ENCODE measurements at regions not wholly inside any gene's neighbourhood (a gene's known extent, or its start where the extent isn't known, plus 50 kb on each side); places are given as distances from the start of the nearest gene placed in this dataset.

- no peak overlapping the region for H3K4me3 ChIP-seq (ENCODE audit: low read length)
- intact Hi-C loops (cut with DNase I): no loop called here
- no peaks in the 10 kb centered on the region for H3K27me3 ChIP-seq (ENCODE audit: control insufficient read depth, insufficient read depth)
- H3K4me1 ChIP-seq (ENCODE audit: control insufficient read depth, insufficient read depth, low read length): no peaks in the 10 kb centered on the region
- DNase-seq (no peak), ATAC-seq (no peak)
- no peak overlapping the region for H3K27ac ChIP-seq (ENCODE audit: low read length)
- no peaks in the 10 kb centered on the region for H3K9me3 ChIP-seq (ENCODE audit: control insufficient read depth, low read length)
Observed at GRCh38 chr18:71665131-71665530, 879.0 kb downstream of the CBLN2 start.

DNA sequence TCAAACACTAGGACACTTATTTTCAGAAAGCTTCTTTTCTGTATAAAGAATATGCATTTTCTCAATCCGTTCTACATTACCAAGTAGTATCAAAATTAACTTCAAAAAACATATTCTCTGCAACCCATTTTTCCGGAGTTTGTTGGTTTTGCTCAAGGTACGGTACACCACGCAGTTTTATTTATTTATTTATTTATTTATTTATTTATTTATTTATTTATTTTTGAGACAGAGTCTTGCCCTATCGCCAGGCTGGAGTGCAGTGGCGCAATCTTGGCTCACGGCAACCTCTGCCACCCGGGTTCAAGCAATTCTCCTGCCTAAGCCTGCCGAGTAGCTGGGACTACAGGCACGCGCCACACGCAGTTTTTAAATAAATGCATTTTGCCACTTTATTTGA, 900.3 kb downstream of the CBLN2 start:
- no peak for ATAC-seq
- H3K27me3 ChIP-seq (ENCODE audit: control insufficient read depth, insufficient read depth): no peaks in the 10 kb centered on the region
- 92% methylated on average over 12 of the region's 12 CpGs for WGBS
- intact Hi-C loops (cut with DNase I): no loop called here
- H3K9me3 ChIP-seq (ENCODE audit: control insufficient read depth, low read length): no peaks in the 10 kb centered on the region
- DNase-seq: no peak
- no peak overlapping the region for H3K27ac ChIP-seq (ENCODE audit: low read length)
- H3K4me1 ChIP-seq (ENCODE audit: control insufficient read depth, insufficient read depth, low read length): no peaks in the 10 kb centered on the region
- no peak overlapping the region for H3K4me3 ChIP-seq (ENCODE audit: low read length)

- no peaks in the 10 kb centered on the region for H3K4me1 ChIP-seq (ENCODE audit: control insufficient read depth, insufficient read depth, low read length)
Observed at GRCh38 chr18:71630696-71631095, 913.4 kb downstream of the CBLN2 start.

DNA sequence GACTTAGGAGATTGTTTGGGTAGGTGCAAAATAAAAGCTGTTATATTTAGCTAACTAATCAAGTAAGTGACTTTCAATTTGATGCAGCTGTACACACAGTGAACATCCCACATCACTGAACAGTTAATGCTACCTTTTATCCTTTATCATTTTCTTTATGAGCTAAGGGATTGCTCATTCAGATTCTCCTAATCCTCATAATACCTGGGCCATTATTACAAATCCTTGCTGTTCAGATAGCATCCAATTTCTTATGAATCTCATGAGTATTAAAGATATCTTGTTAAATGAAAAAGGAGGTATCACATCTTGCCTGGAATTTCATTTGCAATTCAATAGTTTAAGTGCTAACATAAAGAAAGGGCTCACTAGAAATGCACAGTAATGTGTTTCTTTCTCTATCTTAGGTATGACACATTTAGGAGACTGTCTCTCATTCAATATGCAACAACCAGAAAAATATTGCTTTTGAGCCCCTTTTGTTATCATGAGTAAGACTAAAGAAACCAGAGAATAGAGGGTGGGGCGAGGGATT, 918.5 kb downstream of the CBLN2 start:
- no peak overlapping the region for H3K4me3 ChIP-seq (ENCODE audit: low read length)
- no peaks in the 10 kb centered on the region for H3K9me3 ChIP-seq (ENCODE audit: control insufficient read depth, low read length)
- no peaks in the 10 kb centered on the region for H3K4me1 ChIP-seq (ENCODE audit: control insufficient read depth, insufficient read depth, low read length)
- intact Hi-C loops (cut with DNase I): no loop called here
- ATAC-seq (no peak), DNase-seq (no peak)
- WGBS: 92% methylated on average over 1 of the region's 1 CpG
- H3K27ac ChIP-seq (ENCODE audit: low read length): no peak overlapping the region
- H3K27me3 ChIP-seq (ENCODE audit: control insufficient read depth, insufficient read depth): no peaks in the 10 kb centered on the region

More at GRCh38 chr18:71630696-71631095, 913.4 kb downstream of the CBLN2 start:
- no peak for ATAC-seq
- Histone ChIP-seq H3K27ac (ENCODE audit: low read length) (no peak overlapping the region), H3K9me3 (ENCODE audit: control insufficient read depth, low read length) (no peaks in the 10 kb centered on the region), H3K4me3 (ENCODE audit: low read length) (no peak overlapping the region), H3K27me3 (ENCODE audit: control insufficient read depth, insufficient read depth) (no peaks in the 10 kb centered on the region)
- intact Hi-C loops (cut with DNase I): no loop called here
- DNase-seq: no peak
- WGBS: 70% methylated on average over 3 of the region's 3 CpGs

- 22% methylated on average over 1 of the region's 1 CpG for WGBS
- Histone ChIP-seq H3K9me3 (ENCODE audit: control insufficient read depth, low read length) (no peaks in the 10 kb centered on the region), H3K4me3 (ENCODE audit: low read length) (no peak overlapping the region), H3K27me3 (ENCODE audit: control insufficient read depth, insufficient read depth) (no peaks in the 10 kb centered on the region), H3K4me1 (ENCODE audit: control insufficient read depth, insufficient read depth, low read length) (no peaks in the 10 kb centered on the region), H3K27ac (ENCODE audit: low read length) (no peak overlapping the region)
- DNase-seq (no peak), ATAC-seq (no peak)
- intact Hi-C loops (cut with DNase I): no loop called here
Observed at GRCh38 chr18:71598374-71598773, 945.8 kb downstream of the CBLN2 start.

DNA sequence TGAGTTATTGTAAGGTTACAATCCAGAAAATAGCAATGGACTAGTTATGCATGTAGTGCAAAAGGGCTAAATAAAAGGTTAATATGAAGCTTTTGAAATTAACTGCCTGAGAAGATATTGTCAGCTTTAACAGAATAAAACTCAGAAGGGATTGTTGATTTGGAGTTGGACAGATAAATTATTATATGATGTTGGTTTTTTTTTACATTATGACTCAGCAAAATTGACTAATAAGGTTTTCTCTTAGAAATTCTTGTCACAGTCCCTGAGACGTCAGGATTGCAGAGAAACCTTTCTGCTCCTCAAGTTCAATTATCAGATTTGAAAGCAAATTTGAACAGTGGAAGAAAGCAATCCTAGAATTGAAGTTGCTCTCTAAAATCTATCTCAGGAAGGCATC, 946.9 kb downstream of the CBLN2 start:
- intact Hi-C loops (cut with DNase I): no loop called here
- Histone ChIP-seq H3K27ac (ENCODE audit: low read length) (no peak overlapping the region), H3K4me1 (ENCODE audit: control insufficient read depth, insufficient read depth, low read length) (no peaks in the 10 kb centered on the region), H3K27me3 (ENCODE audit: control insufficient read depth, insufficient read depth) (no peaks in the 10 kb centered on the region), H3K9me3 (ENCODE audit: control insufficient read depth, low read length) (no peaks in the 10 kb centered on the region), H3K4me3 (ENCODE audit: low read length) (no peak overlapping the region)
- 31% methylated on average over 1 of the region's 1 CpG for WGBS
- no peak for ATAC-seq
- no peak for DNase-seq

DNA sequence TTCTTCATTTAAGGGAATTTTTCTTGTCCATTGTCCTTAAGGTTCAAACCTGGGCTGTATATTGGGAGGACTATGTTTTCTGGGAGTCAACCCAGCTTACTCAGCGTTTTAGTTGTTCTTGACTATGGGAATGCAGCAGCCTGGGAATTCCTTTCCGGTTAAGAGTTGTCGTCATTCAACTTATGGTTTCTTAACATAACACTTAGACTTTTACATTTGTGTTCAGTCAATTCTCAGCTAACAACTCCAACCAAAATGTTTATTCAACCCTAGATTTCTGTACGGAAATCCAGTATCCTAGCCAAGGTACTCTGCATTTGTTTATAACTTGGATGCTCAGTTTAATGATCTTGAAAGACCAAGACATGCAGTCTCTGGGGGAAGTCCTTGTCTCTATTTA, 960.9 kb downstream of the CBLN2 start:
- Histone ChIP-seq H3K27me3 (ENCODE audit: control insufficient read depth, insufficient read depth) (no peaks in the 10 kb centered on the region), H3K9me3 (ENCODE audit: control insufficient read depth, low read length) (no peaks in the 10 kb centered on the region), H3K27ac (ENCODE audit: low read length) (no peak overlapping the region), H3K4me3 (ENCODE audit: low read length) (no peak overlapping the region), H3K4me1 (ENCODE audit: control insufficient read depth, insufficient read depth, low read length) (no peaks in the 10 kb centered on the region)
- WGBS: 59% methylated on average over 4 of the region's 4 CpGs
- ATAC-seq: no peak
- no peak for DNase-seq
- intact Hi-C loops (cut with DNase I): no loop called here

- Histone ChIP-seq H3K27ac (ENCODE audit: low read length) (no peak overlapping the region), H3K4me1 (ENCODE audit: control insufficient read depth, insufficient read depth, low read length) (no peaks in the 10 kb centered on the region), H3K4me3 (ENCODE audit: low read length) (no peak overlapping the region), H3K9me3 (ENCODE audit: control insufficient read depth, low read length) (no peaks in the 10 kb centered on the region), H3K27me3 (ENCODE audit: control insufficient read depth, insufficient read depth) (no peaks in the 10 kb centered on the region)
- WGBS: 49% methylated on average over 2 of the region's 2 CpGs
- ATAC-seq: no peak
- no peak for DNase-seq
- intact Hi-C loops (cut with DNase I): no loop called here
Observed at GRCh38 chr18:71554686-71555085, 989.5 kb downstream of the CBLN2 start.

DNA sequence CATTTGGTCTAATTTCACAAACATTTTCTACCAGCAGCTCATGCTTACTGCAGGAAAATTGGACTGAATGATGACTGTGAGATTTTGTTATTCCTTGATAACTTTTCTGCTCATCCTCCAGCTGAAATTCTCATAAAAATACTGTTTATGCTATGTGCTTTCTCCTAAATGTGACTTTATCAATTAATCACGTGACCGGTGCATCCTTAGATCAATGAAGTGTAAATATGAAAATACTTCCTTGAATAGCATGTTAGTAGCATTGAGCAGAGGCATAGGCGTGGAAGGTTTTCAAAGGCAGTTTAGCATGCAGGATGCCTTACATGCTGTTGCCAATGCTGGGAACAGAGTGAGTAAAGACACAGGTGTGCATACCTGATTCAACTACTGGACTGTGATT, 1002.5 kb downstream of the CBLN2 start:
- DNase-seq (no peak), ATAC-seq (no peak)
- intact Hi-C loops (cut with DNase I): no loop called here
- Histone ChIP-seq H3K27ac (ENCODE audit: low read length) (no peak overlapping the region), H3K4me3 (ENCODE audit: low read length) (no peak overlapping the region), H3K4me1 (ENCODE audit: control insufficient read depth, insufficient read depth, low read length) (no peaks in the 10 kb centered on the region), H3K9me3 (ENCODE audit: control insufficient read depth, low read length) (no peaks in the 10 kb centered on the region), H3K27me3 (ENCODE audit: control insufficient read depth, insufficient read depth) (no peaks in the 10 kb centered on the region)
- WGBS: 71% methylated on average over 3 of the region's 3 CpGs

DNA sequence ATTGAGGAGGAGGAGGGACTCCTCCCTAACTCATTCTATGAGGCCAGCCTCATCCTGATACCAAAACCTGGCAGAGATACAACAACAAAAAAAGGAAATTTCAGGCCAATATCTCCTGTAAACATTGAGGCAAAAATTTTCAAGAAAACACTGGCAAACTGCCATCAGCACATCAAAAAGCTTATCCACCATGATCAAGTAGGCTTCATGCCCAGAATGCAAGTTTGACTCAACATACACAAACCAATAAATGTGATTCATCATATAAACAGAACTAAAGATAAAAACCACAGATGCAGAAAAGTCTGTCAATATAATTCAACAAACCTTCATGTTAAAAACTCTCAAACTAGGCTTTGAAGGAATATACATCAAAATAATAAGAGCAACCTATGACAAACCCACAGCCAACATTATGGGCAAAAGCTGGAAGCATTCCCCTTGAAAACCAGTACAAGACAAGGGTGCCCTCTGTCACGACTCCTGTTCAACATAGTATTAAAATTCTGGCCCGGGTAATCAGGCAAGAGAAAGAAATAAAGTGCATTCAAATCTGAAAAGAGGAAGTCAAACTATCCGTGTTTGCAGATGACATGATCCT, 1014.3 kb downstream of the CBLN2 start:
- H3K27ac ChIP-seq (ENCODE audit: low read length): no peak overlapping the region
- no peak overlapping the region for H3K4me3 ChIP-seq (ENCODE audit: low read length)
- no peak for DNase-seq
- H3K27me3 ChIP-seq (ENCODE audit: control insufficient read depth, insufficient read depth): no peaks in the 10 kb centered on the region
- H3K9me3 ChIP-seq (ENCODE audit: control insufficient read depth, low read length): no peaks in the 10 kb centered on the region
- no peaks in the 10 kb centered on the region for H3K4me1 ChIP-seq (ENCODE audit: control insufficient read depth, insufficient read depth, low read length)
- intact Hi-C loops (cut with DNase I): no loop called here
- no peak for ATAC-seq
- WGBS: 61% methylated on average over 3 of the region's 3 CpGs

GRCh38 chr18:71523483-71524435, 1020.4 kb downstream of the CBLN2 start:
- intact Hi-C loops (cut with DNase I): no loop called here
- Histone ChIP-seq H3K4me3 (ENCODE audit: low read length) (no peak overlapping the region), H3K27ac (ENCODE audit: low read length) (no peak overlapping the region), H3K4me1 (ENCODE audit: control insufficient read depth, insufficient read depth, low read length) (no peaks in the 10 kb centered on the region), H3K27me3 (ENCODE audit: control insufficient read depth, insufficient read depth) (no peaks in the 10 kb centered on the region), H3K9me3 (ENCODE audit: control insufficient read depth, low read length) (no peaks in the 10 kb centered on the region)
- DNase-seq (no peak), ATAC-seq (no peak)
- 74% methylated on average over 5 of the region's 5 CpGs for WGBS

Measured in right cardiac atrium (tissue), 5 donors.